ENCODE measurements at regions not wholly inside any gene's neighbourhood (a gene's known extent, or its start where the extent isn't known, plus 50 kb on each side); places are given as distances from the start of the nearest gene placed in this dataset.

DNA sequence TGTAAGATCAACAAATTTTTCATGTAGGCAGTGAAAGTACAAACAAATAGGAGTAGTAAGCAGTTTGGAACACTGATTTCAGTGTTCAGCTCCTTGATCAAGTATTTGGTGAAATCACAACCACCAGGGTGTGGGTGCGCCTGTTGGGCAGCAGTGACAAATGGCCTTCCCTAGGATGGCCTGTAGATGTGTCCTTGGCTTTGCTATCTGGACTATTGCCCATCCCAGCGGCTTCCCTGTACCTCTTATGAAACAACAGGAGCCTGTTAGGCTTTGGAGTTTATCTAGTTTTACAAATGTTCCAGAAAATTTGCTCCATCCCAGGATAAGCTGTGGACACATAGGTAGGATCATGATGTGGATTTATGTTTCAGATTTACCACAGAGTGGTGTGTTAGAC, 216.8 kb upstream of the FAT1 start:
- no peaks in the 10 kb centered on the region for H3K36me3 ChIP-seq (ENCODE audit: control insufficient read depth in 2 of 2, insufficient read depth in 1 of 2, low read length in 2 of 2)
- TF ChIP-seq SP2 (tag by site-specific recombination; IDR thresholded peaks at IDR 0.05), result no peak
- TF ChIP-seq ZEB2 (tag by site-specific recombination; IDR thresholded peaks at IDR 0.05), result no peak
- TF ChIP-seq YY2 (tag by site-specific recombination; IDR thresholded peaks at IDR 0.05), result no peak
- no peak for TF ChIP-seq FEZF1 (tag by site-specific recombination; IDR thresholded peaks at IDR 0.05)
- no peak for TF ChIP-seq ZNF239 (tag by site-specific recombination; IDR thresholded peaks at IDR 0.05)
- no peak for TF ChIP-seq ZNF366 (tag by site-specific recombination; conservative IDR thresholded peaks at IDR 0.05)
- TF ChIP-seq, protein P1, sequence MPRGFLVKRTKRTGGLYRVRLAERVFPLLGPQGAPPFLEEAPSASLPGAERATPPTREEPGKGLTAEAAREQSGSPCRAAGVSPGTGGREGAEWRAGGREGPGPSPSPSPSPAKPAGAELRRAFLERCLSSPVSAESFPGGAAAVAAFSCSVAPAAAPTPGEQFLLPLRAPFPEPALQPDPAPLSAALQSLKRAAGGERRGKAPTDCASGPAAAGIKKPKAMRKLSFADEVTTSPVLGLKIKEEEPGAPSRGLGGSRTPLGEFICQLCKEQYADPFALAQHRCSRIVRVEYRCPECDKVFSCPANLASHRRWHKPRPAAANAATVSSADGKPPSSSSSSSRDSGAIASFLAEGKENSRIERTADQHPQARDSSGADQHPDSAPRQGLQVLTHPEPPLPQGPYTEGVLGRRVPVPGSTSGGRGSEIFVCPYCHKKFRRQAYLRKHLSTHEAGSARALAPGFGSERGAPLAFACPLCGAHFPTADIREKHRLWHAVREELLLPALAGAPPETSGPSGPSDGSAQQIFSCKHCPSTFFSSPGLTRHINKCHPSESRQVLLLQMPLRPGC (tag by site-specific recombination; IDR thresholded peaks at IDR 0.05), result no peak
- TF ChIP-seq ZNF146 (tag by site-specific recombination; IDR thresholded peaks at IDR 0.05), result no peak
- TF ChIP-seq ZNF354C (tag by site-specific recombination; IDR thresholded peaks at IDR 0.05; ENCODE audit: borderline replicate concordance, low read depth), result no peak
- TF ChIP-seq ZNF221 (tag by site-specific recombination; IDR thresholded peaks at IDR 0.05; ENCODE audit: borderline replicate concordance), result no peak
- no peak for TF ChIP-seq ZNF561 (tag by site-specific recombination; IDR thresholded peaks at IDR 0.05; ENCODE audit: borderline replicate concordance)
- no peak for TF ChIP-seq ZNF623 (tag by site-specific recombination; IDR thresholded peaks at IDR 0.05)
- TF ChIP-seq, protein P2, sequence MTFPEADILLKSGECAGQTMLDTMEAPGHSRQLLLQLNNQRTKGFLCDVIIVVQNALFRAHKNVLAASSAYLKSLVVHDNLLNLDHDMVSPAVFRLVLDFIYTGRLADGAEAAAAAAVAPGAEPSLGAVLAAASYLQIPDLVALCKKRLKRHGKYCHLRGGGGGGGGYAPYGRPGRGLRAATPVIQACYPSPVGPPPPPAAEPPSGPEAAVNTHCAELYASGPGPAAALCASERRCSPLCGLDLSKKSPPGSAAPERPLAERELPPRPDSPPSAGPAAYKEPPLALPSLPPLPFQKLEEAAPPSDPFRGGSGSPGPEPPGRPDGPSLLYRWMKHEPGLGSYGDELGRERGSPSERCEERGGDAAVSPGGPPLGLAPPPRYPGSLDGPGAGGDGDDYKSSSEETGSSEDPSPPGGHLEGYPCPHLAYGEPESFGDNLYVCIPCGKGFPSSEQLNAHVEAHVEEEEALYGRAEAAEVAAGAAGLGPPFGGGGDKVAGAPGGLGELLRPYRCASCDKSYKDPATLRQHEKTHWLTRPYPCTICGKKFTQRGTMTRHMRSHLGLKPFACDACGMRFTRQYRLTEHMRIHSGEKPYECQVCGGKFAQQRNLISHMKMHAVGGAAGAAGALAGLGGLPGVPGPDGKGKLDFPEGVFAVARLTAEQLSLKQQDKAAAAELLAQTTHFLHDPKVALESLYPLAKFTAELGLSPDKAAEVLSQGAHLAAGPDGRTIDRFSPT (tag by site-specific recombination; IDR thresholded peaks at IDR 0.05), result no peak
- TF ChIP-seq ZNF416 (tag by site-specific recombination; IDR thresholded peaks at IDR 0.05), result no peak
- TF ChIP-seq, protein P3, sequence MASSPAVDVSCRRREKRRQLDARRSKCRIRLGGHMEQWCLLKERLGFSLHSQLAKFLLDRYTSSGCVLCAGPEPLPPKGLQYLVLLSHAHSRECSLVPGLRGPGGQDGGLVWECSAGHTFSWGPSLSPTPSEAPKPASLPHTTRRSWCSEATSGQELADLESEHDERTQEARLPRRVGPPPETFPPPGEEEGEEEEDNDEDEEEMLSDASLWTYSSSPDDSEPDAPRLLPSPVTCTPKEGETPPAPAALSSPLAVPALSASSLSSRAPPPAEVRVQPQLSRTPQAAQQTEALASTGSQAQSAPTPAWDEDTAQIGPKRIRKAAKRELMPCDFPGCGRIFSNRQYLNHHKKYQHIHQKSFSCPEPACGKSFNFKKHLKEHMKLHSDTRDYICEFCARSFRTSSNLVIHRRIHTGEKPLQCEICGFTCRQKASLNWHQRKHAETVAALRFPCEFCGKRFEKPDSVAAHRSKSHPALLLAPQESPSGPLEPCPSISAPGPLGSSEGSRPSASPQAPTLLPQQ (tag by site-specific recombination; IDR thresholded peaks at IDR 0.05), result no peak
- TF ChIP-seq KLF9 (tag by site-specific recombination; IDR thresholded peaks at IDR 0.05; ENCODE audit: low read depth), result no peak
- TF ChIP-seq ZNF624 (tag by site-specific recombination; IDR thresholded peaks at IDR 0.05), result no peak
- no peak for TF ChIP-seq ZNF214 (tag by site-specific recombination; IDR thresholded peaks at IDR 0.05; ENCODE audit: borderline replicate concordance)
- TF ChIP-seq REPIN1 (tag by site-specific recombination; IDR thresholded peaks at IDR 0.05; ENCODE audit: low read depth), result no peak
- no peak overlapping the region for H3K4me3 ChIP-seq (ENCODE audit: low read depth, low read length)
- POLR2A ChIA-PET, result no interaction called here
- CTCF ChIA-PET, result no interaction called here
- H3K9me3 ChIP-seq (ENCODE audit: control insufficient read depth, insufficient read depth, low read depth, low read length), result no peaks in the 10 kb centered on the region
- no peaks in the 10 kb centered on the region for H3K4me1 ChIP-seq (ENCODE audit: control insufficient read depth, insufficient read depth, low read length)
- H3K27ac ChIP-seq (ENCODE audit: extremely low read depth, low read depth, low read length), result no peak overlapping the region

DNA sequence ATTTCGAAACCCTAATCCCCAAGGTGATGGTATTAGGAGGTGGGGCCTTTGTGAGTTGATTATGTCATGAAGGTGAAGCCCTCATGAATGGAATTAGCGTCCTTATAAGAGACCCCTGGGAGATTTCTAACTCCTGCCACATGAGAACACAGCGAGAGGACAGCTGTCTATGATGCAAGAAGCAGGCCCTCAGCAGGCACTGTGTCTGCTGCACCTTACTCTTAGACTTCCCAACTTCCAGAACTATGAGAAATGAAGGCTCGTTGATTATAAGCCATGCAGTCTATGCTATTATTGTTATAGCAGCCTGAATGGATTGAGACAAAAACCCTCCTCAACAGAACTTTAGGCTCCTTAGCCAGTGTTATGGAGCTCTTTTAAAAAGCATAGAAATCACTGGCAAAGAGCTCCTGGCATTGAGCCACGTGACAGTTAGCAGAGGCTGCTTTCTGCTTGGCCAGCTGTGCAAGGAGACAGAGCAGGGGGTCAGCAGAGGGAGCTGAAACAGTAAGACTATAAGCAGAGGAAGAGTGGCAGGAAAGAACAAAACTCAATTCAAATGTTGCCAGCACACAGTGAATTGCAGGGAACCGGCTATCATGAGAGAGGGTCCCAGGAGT, 219.2 kb upstream of the FAT1 start:
- ChIA-PET CTCF (no interaction called here), POLR2A (no interaction called here)
- no peaks in the 10 kb centered on the region for H3K4me1 ChIP-seq (ENCODE audit: control insufficient read depth, insufficient read depth, low read length)
- H3K27ac ChIP-seq (ENCODE audit: extremely low read depth, low read depth, low read length), result no peak overlapping the region
- no peak overlapping the region for H3K4me3 ChIP-seq (ENCODE audit: low read depth, low read length)
- TF ChIP-seq ZNF174 (tag by site-specific recombination; IDR thresholded peaks at IDR 0.05) (no peak), ZBTB1 (tag by site-specific recombination; IDR thresholded peaks at IDR 0.05) (no peak), ZNF600 (tag by site-specific recombination; IDR thresholded peaks at IDR 0.05) (no peak), TRIM28 (IDR thresholded peaks at IDR 0.05; ENCODE audit: borderline replicate concordance, low read length) (0 out of 2 replicates have a peak, but pooled peaks have one; percentile 32), ZBTB8A (tag by site-specific recombination; IDR thresholded peaks at IDR 0.05) (no peak)
- TF ChIP-seq, protein P4, sequence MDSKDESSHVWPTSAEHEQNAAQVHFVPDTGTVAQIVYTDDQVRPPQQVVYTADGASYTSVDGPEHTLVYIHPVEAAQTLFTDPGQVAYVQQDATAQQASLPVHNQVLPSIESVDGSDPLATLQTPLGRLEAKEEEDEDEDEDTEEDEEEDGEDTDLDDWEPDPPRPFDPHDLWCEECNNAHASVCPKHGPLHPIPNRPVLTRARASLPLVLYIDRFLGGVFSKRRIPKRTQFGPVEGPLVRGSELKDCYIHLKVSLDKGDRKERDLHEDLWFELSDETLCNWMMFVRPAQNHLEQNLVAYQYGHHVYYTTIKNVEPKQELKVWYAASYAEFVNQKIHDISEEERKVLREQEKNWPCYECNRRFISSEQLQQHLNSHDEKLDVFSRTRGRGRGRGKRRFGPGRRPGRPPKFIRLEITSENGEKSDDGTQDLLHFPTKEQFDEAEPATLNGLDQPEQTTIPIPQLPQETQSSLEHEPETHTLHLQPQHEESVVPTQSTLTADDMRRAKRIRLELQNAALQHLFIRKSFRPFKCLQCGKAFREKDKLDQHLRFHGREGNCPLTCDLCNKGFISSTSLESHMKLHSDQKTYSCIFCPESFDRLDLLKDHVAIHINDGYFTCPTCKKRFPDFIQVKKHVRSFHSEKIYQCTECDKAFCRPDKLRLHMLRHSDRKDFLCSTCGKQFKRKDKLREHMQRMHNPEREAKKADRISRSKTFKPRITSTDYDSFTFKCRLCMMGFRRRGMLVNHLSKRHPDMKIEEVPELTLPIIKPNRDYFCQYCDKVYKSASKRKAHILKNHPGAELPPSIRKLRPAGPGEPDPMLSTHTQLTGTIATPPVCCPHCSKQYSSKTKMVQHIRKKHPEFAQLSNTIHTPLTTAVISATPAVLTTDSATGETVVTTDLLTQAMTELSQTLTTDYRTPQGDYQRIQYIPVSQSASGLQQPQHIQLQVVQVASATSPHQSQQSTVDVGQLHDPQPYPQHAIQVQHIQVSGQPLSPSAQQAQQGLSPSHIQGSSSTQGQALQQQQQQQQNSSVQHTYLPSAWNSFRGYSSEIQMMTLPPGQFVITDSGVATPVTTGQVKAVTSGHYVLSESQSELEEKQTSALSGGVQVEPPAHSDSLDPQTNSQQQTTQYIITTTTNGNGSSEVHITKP (tag by site-specific recombination; IDR thresholded peaks at IDR 0.05), result no peak
- H3K9me3 ChIP-seq (ENCODE audit: control insufficient read depth, insufficient read depth, low read depth, low read length), result no peaks in the 10 kb centered on the region
- no peaks in the 10 kb centered on the region for H3K36me3 ChIP-seq (ENCODE audit: control insufficient read depth in 2 of 2, insufficient read depth in 1 of 2, low read length in 2 of 2)

Measured in HEK293 (cell line).